ENCODE measurements at regions not wholly inside any gene's neighbourhood (a gene's known extent, or its start where the extent isn't known, plus 50 kb on each side); places are given as distances from the start of the nearest gene placed in this dataset.

- TF ChIP-seq CTCF (IDR thresholded peaks at IDR 0.05), result no peak
- no peak for TF ChIP-seq EP300 (IDR thresholded peaks at IDR 0.05)
Measured at GRCh38 chr5:124605541-124605940, 140.9 kb downstream of the ZNF608 start.
